T-helper 22 cell (primary cell): ENCODE measurements at regions not wholly inside any gene's neighbourhood (a gene's known extent, or its start where the extent isn't known, plus 50 kb on each side); places are given as distances from the start of the nearest gene placed in this dataset.

Experiments
- DNase-seq: peaks from one replicate; pipeline ENCODE4 v3.0.0-alpha.2; 2020; ENCODE audit warnings: low read depth

DNA sequence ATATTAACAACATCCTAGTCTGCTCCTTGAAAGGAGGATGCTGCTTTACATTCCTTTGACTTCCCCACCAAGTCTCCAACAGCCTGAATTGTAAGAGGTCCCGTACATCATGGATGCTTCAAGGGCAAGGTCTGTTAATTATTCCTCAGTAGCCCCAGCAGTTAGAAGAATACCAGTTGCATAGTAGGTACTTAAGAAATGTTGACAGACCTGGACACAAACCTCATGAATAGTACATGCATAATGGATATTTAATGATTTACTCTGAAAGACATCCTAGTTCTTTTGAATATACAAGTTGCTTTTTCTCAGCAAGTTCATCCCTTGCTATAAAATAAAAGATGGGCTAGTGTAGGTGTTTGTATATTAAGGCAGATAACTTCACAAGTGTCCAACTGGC, 112.1 kb upstream of the DPYD start:
- DNase-seq: no peak

- DNase-seq: no peak
These were observed 110.1 kb upstream of the DPYD start for GRCh38 chr1:98030976-98031375.

GRCh38 chr1:98030483-98030882, 109.6 kb upstream of the DPYD start:
- no peak for DNase-seq

GRCh38 chr1:98028800-98029199, 108.0 kb upstream of the DPYD start:
- no peak for DNase-seq

GRCh38 chr1:98027103-98027705, 106.4 kb upstream of the DPYD start:
- no peak for DNase-seq

GRCh38 chr1:98025858-98026257, 105.0 kb upstream of the DPYD start:
- no peak for DNase-seq

GRCh38 chr1:98021126-98021525, 100.3 kb upstream of the DPYD start:
- no peak for DNase-seq

GRCh38 chr1:98019747-98020146, 98.9 kb upstream of the DPYD start:
- no peak for DNase-seq

DNA sequence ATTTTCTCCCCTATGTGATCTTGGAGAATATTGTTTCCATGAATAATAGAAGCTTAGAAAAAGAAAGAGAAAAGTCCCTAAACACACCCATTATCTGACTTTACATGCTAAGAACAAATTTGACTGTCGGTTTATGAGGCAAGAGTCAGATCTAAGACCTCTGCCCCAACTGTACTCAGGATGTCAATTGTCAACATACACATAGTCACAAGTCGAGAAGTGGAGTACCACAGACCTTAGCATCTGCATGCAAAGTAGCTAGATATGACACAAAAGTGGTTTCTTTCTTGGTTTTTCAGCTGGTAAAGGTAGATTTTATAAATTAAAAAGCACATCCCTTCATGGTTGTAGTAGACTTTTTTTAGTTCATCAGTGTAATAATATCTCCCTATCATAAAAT, 97.2 kb upstream of the DPYD start:
- DNase-seq: no peak

DNA sequence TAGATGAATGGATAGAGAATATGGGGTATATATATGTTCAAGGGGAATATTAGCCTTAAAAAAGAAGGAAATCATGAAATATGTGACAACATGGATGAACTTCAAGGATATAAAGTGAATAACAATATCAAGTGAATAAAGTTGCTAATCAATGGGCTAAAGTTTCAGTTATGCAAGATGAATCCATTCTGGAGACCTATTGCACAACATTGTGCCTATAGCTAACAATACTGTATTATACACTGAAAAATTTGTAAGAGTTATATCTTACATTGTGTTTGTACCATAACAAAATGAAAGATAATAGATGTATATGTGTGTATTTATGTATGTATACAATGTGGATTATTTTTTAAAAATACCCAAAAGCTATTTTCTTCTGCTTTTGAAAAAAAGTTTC, 96.3 kb upstream of the DPYD start:
- no peak for DNase-seq

DNA sequence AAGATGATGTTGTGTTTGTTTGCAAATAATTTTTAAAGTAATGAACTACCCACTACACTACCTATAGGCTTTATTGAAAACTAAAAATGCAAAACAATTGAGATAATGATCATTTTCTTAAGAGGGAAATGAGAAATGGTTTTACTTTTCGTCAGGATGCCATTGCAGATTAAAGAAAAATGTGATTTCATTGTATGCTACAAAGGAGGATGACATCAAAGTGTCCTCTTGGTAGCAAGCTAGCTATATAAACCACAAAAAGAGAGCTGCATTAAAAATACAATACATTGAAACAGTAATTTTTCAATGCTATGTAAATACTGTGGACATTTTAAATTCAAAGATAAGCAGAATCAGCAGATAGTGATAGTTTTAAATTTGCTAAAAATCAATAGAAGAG, 87.5 kb upstream of the DPYD start:
- no peak for DNase-seq

DNA sequence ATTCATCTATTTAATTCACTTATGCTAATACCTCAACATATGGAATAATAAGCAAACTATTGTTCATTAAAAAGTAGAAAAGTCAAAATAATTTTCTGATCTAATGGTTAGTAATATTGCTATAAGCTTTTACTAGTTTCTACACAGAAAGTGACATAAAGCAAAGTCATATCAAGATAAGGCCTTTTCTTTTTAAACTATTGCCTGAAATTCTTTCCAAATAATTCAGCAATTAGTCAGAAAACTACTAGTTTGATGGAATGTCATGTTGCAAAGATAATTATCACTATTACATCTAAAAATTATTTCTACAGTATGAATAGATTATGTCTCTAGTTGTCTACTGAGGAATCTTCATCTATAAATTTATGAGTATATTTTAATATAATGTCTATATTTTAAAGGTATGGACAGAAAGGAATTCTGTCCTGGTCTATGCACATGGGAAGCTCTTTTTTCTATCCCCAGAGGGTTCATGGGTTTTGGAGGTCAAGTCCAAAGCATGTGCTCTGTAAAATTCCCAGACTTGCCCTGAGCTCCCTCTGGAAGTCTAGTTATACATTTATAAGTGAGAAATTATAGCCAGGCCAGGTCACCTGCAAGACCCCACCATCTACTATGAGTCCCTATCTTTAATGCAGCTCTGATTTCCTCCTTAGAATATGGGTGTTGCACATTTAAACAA, 84.6 kb upstream of the DPYD start:
- DNase-seq: no peak

- DNase-seq: no peak
These were observed 82.6 kb upstream of the DPYD start for GRCh38 chr1:98003442-98003841.

GRCh38 chr1:98002288-98002687, 81.5 kb upstream of the DPYD start:
- no peak for DNase-seq

- DNase-seq: no peak
These were observed 80.9 kb upstream of the DPYD start for GRCh38 chr1:98001764-98002163.

- DNase-seq: no peak
These were observed 78.5 kb upstream of the DPYD start for GRCh38 chr1:97999320-97999719.

DNA sequence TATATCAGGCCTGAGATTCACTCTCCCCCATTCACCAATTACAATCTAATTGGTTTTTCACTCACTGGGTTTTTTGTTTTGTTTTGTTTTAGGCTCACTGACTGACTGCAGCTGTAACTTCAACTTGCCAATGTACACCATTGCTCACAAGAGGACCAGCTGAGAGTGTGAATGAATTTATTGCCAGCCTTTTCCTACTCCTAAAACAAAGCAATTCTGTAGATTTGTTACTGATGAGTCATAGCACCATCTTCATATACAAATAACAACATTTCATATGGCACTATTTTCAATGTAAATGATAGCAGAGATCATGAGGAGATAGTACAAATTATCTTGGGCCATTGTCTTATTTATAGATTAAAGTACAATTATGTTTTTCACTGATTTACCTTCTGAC, 76.0 kb upstream of the DPYD start:
- no peak for DNase-seq

DNA sequence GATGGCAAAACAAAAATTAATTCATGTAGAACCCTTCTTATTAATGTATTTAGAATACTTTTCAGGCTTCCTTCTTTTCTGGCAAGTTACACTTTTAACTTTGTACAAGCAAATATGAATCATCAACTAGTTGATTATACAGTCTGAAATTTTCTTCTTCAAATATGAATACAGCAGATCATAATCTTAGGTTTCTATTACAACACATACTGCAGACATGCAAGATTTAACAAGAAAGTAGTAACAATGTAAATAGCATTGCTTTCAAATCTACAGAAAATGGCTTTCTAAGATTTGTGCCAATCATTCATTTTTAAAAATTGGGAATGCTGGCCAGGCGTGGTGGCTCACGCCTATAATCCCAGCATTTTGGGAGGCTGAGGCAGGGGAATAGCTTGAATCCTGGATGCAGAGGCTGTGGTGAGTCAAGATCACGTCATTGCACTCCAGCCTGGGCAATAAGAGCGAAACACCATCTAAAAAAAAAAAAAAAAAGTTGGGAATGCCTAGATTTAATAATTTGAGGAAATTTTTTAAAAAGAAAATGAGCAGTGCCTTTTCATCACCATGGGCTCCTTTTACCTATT, 68.4 kb upstream of the DPYD start:
- no peak for DNase-seq

DNA sequence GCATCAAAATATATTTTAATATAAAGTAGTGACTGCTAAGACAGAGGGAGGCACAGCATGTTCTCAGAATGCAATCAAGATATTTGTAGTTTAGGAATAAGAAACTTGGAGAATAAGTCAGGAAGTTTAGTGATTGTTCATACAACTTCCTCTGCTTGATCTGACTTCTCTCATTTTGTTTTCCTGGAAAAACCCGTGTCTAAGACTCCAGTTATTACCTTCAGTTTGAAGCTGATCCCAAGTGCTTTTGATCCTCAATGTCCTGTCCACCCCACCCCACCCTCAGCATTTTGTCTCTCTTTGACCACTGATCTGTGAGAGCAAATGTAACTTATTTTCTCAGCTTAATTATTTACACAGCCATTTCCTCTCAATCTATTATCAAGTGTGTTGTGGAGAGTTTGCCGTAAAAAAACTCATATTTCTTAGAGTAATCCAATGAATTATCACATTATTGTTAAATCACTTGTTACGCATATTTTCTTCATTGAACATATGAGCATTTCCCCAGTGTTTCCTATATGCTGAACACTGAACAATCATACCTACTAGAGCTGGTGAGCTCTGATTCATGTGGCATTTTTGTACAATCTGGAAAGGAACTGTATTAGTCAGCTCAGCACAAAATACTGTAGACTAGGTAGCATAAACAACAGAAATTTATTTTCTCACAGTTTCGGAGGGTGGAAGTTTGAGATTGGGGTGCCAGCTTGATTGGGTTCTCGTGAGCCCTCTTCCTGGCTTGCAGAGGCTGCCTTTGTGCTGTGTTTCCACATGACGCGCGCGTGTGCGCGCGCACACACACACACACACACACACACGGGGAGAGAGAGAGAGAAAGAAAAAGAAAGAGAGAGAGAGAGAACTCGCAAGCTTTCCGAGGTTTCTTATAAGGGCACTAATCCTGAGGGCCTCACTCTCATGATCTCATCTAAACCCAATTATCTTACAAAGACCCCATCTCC, 65.5 kb upstream of the DPYD start:
- no peak for DNase-seq

GRCh38 chr1:97983126-97983525, 62.3 kb upstream of the DPYD start:
- DNase-seq: no peak

- no peak for DNase-seq
These were observed 59.7 kb upstream of the DPYD start for GRCh38 chr1:97980530-97980929.

GRCh38 chr1:97976801-97977200, 56.0 kb upstream of the DPYD start:
- no peak for DNase-seq
